ENCODE measurements at regions not wholly inside any gene's neighbourhood (a gene's known extent, or its start where the extent isn't known, plus 50 kb on each side); places are given as distances from the start of the nearest gene placed in this dataset.

DNA sequence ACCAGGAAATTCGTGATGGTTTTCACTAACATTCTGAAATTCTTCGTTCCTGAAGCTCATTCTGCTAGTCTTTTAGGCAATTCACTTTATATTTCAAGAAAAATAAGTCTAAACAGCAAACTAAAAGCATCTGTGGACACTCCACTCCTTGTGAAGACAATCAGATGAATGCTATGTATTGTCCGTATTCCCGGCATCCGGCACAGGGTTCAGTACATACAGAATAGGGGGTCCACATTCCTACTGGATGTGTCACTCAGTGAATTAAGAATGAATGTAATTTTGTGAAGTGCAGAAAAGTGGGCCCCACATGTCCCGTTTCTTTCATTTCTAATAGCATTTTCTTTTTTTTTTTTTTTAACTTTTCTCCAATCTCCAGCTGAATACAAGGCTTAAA, 241.3 kb downstream of the GRIN2B start:
- no peaks in the 10 kb centered on the region for H3K36me3 ChIP-seq (replicated peaks in 1 of 2; ENCODE audit: control insufficient read depth in 1 of 2, insufficient read depth in 2 of 2, low read length in 1 of 2)
- no peaks in the 10 kb centered on the region for H3F3A ChIP-seq (replicated peaks; ENCODE audit: insufficient read depth)
- H3K79me2 ChIP-seq (ENCODE audit: insufficient read depth) = no peaks in the 10 kb centered on the region
- POLR2A ChIA-PET = no interaction called here
- H3K9me2 ChIP-seq = no peaks in the 10 kb centered on the region
- H2AFZ ChIP-seq (ENCODE audit: low read depth) = no peak overlapping the region
- no peak overlapping the region for H3K4me3 ChIP-seq (ENCODE audit: low read depth in 2 of 2, low read length in 1 of 2)
- no peak overlapping the region for H3K9ac ChIP-seq
- H3K27me3 ChIP-seq (ENCODE audit: insufficient read depth) = peaks cover 25% of the 10 kb centered on the region
- H3K9me3 ChIP-seq = no peaks in the 10 kb centered on the region
- WGBS (ENCODE audit: low lambda C conversion rate) = 31% methylated on average over 6 of the region's 6 CpGs
- CTCF ChIA-PET = interaction anchor here (1.0 to 2.5 kb wide), 8 partner anchors 8 to 427 kb away, joined by 3 to 18 read pairs (median 6); no protein-coding TSS in a partner anchor
- no peak for TF ChIP-seq RXRA (IDR thresholded peaks at IDR 0.05; ENCODE audit: borderline replicate concordance, low read depth)
- TF ChIP-seq NFIC (IDR thresholded peaks at IDR 0.05; ENCODE audit: borderline replicate concordance) = no peak
- TF ChIP-seq TAF1 (IDR thresholded peaks at IDR 0.05; ENCODE audit: borderline replicate concordance, low read depth, low read length) = no peak
- TF ChIP-seq, protein P1, sequence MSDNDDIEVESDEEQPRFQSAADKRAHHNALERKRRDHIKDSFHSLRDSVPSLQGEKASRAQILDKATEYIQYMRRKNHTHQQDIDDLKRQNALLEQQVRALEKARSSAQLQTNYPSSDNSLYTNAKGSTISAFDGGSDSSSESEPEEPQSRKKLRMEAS (IDR thresholded peaks at IDR 0.05; ENCODE audit: low read depth) = no peak
- TF ChIP-seq NRF1 (IDR thresholded peaks at IDR 0.05; ENCODE audit: low read depth, low read length) = no peak
- no peak for TF ChIP-seq EP300 (IDR thresholded peaks at IDR 0.05; ENCODE audit: borderline replicate concordance in 1 of 2, low read depth in 1 of 2, low read length in 1 of 2)
- no peak for TF ChIP-seq TCF12 (IDR thresholded peaks at IDR 0.05)
- TF ChIP-seq FOXJ3 (CRISPR knock-in tag; IDR thresholded peaks at IDR 0.05) = no peak
- no peak for TF ChIP-seq ELF1 (IDR thresholded peaks at IDR 0.05)
- TF ChIP-seq, protein P2, sequence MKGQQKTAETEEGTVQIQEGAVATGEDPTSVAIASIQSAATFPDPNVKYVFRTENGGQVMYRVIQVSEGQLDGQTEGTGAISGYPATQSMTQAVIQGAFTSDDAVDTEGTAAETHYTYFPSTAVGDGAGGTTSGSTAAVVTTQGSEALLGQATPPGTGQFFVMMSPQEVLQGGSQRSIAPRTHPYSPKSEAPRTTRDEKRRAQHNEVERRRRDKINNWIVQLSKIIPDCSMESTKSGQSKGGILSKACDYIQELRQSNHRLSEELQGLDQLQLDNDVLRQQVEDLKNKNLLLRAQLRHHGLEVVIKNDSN (IDR thresholded peaks at IDR 0.05; ENCODE audit: borderline replicate concordance, low read depth) = no peak
- TF ChIP-seq MEF2A (IDR thresholded peaks at IDR 0.05; ENCODE audit: borderline replicate concordance, low read depth) = no peak
- no peak for DNase-seq
- H4K20me1 ChIP-seq (ENCODE audit: insufficient read depth) = no peaks in the 10 kb centered on the region
- H3K4me1 ChIP-seq (ENCODE audit: control insufficient read depth in 1 of 2, insufficient read depth in 2 of 2, low read depth in 1 of 2, low read length in 1 of 2) = no peaks in the 10 kb centered on the region
- H3K4me2 ChIP-seq = no peak overlapping the region
- no peak overlapping the region for H3K27ac ChIP-seq (ENCODE audit: low read depth in 2 of 2, low read length in 1 of 2)

DNA sequence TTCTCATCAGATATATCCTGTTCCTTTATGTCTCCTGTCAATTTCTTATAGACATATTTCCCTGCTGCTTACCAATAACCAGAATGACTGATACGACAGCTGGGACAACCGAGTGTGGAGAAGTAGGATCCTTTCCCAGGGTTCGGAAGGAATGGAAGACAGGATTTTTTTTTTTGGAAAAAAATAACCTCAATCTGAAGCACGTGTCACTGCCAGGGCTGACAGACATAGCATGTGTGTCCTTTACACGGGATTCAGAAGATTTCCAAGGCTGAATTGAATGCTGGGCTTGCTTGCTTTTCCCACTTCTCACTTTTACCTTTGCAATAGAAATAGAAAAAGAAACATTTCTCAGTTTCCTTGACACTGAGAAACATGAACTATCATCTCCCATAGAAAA, 245.7 kb downstream of the GRIN2B start:
- CTCF ChIA-PET = no interaction called here
- Histone ChIP-seq H3K79me2 (ENCODE audit: insufficient read depth) (no peaks in the 10 kb centered on the region), H3K27me3 (ENCODE audit: insufficient read depth) (peaks cover 14% of the 10 kb centered on the region; the same call in 1 of the 2 replicates), H3K9ac (no peak overlapping the region), H3K4me2 (no peak overlapping the region), H4K20me1 (ENCODE audit: insufficient read depth) (no peaks in the 10 kb centered on the region), H3K4me3 (ENCODE audit: low read depth in 2 of 2, low read length in 1 of 2) (no peak overlapping the region), H3K4me1 (ENCODE audit: control insufficient read depth in 1 of 2, insufficient read depth in 2 of 2, low read depth in 1 of 2, low read length in 1 of 2) (no peaks in the 10 kb centered on the region), H3K27ac (ENCODE audit: low read depth in 2 of 2, low read length in 1 of 2) (no peak overlapping the region), H3K9me2 (no peaks in the 10 kb centered on the region), H2AFZ (ENCODE audit: low read depth) (no peak overlapping the region), H3K9me3 (no peaks in the 10 kb centered on the region), H3F3A (replicated peaks; ENCODE audit: insufficient read depth) (no peaks in the 10 kb centered on the region), H3K36me3 (replicated peaks in 1 of 2; ENCODE audit: control insufficient read depth in 1 of 2, insufficient read depth in 2 of 2, low read length in 1 of 2) (no peaks in the 10 kb centered on the region)
- no peak for DNase-seq
- WGBS (ENCODE audit: low lambda C conversion rate) = 14% methylated on average over 5 of the region's 5 CpGs
- TF ChIP-seq, protein P3, sequence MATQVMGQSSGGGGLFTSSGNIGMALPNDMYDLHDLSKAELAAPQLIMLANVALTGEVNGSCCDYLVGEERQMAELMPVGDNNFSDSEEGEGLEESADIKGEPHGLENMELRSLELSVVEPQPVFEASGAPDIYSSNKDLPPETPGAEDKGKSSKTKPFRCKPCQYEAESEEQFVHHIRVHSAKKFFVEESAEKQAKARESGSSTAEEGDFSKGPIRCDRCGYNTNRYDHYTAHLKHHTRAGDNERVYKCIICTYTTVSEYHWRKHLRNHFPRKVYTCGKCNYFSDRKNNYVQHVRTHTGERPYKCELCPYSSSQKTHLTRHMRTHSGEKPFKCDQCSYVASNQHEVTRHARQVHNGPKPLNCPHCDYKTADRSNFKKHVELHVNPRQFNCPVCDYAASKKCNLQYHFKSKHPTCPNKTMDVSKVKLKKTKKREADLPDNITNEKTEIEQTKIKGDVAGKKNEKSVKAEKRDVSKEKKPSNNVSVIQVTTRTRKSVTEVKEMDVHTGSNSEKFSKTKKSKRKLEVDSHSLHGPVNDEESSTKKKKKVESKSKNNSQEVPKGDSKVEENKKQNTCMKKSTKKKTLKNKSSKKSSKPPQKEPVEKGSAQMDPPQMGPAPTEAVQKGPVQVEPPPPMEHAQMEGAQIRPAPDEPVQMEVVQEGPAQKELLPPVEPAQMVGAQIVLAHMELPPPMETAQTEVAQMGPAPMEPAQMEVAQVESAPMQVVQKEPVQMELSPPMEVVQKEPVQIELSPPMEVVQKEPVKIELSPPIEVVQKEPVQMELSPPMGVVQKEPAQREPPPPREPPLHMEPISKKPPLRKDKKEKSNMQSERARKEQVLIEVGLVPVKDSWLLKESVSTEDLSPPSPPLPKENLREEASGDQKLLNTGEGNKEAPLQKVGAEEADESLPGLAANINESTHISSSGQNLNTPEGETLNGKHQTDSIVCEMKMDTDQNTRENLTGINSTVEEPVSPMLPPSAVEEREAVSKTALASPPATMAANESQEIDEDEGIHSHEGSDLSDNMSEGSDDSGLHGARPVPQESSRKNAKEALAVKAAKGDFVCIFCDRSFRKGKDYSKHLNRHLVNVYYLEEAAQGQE (IDR thresholded peaks at IDR 0.05; ENCODE audit: low read depth, low read length) = no peak
- TF ChIP-seq, protein P4, sequence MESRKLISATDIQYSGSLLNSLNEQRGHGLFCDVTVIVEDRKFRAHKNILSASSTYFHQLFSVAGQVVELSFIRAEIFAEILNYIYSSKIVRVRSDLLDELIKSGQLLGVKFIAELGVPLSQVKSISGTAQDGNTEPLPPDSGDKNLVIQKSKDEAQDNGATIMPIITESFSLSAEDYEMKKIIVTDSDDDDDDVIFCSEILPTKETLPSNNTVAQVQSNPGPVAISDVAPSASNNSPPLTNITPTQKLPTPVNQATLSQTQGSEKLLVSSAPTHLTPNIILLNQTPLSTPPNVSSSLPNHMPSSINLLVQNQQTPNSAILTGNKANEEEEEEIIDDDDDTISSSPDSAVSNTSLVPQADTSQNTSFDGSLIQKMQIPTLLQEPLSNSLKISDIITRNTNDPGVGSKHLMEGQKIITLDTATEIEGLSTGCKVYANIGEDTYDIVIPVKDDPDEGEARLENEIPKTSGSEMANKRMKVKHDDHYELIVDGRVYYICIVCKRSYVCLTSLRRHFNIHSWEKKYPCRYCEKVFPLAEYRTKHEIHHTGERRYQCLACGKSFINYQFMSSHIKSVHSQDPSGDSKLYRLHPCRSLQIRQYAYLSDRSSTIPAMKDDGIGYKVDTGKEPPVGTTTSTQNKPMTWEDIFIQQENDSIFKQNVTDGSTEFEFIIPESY (IDR thresholded peaks at IDR 0.05; ENCODE audit: borderline replicate concordance, low read depth) = no peak
- TF ChIP-seq FOXJ3 (CRISPR knock-in tag; IDR thresholded peaks at IDR 0.05) = no peak
- no peak for TF ChIP-seq EZH2phosphoT487 (IDR thresholded peaks at IDR 0.05; ENCODE audit: borderline replicate concordance, low read depth)
- TF ChIP-seq, protein P1 (IDR thresholded peaks at IDR 0.05; ENCODE audit: low read depth) = no peak
- TF ChIP-seq FOXM1 (IDR thresholded peaks at IDR 0.05; ENCODE audit: low read depth) = no peak
- TF ChIP-seq, protein P2 (IDR thresholded peaks at IDR 0.05; ENCODE audit: borderline replicate concordance, low read depth) = no peak
- POLR2A ChIA-PET = no interaction called here

All from SK-N-SH (cell line).